ENCODE measurements at regions not wholly inside any gene's neighbourhood (a gene's known extent, or its start where the extent isn't known, plus 50 kb on each side); places are given as distances from the start of the nearest gene placed in this dataset.
A peak's percentile ranks its signal among the peaks of the same experiment; 100 is the strongest.

DNA sequence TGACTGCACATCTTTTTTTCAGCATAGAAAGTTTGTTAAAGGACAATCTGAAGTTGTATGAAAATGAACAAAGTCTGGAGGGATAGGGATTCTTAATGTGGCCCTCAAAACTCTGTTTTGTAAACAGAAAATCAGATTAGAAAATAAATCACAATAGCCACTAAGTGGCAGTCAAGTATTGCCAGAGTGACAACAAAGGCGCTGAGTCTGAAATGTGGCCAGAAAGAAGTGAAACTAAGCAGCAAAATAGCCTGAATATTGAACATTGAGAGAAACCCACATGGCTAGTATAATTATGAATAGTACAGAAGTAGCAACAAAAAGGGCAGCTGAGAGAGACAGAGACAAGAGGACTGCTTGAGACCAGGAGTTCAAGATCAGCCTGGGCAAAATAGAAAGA lies 81.1 kb upstream of the CT45A1 start:
- TF ChIP-seq, protein P1, sequence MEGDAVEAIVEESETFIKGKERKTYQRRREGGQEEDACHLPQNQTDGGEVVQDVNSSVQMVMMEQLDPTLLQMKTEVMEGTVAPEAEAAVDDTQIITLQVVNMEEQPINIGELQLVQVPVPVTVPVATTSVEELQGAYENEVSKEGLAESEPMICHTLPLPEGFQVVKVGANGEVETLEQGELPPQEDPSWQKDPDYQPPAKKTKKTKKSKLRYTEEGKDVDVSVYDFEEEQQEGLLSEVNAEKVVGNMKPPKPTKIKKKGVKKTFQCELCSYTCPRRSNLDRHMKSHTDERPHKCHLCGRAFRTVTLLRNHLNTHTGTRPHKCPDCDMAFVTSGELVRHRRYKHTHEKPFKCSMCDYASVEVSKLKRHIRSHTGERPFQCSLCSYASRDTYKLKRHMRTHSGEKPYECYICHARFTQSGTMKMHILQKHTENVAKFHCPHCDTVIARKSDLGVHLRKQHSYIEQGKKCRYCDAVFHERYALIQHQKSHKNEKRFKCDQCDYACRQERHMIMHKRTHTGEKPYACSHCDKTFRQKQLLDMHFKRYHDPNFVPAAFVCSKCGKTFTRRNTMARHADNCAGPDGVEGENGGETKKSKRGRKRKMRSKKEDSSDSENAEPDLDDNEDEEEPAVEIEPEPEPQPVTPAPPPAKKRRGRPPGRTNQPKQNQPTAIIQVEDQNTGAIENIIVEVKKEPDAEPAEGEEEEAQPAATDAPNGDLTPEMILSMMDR (IDR thresholded peaks at IDR 0.05; ENCODE audit: extremely low read depth, insufficient read depth, missing control alignments): peak; percentile 44
- DNase-seq (ENCODE audit: low spot score): peak; percentile 26
- in situ Hi-C loops (cut with MboI; ENCODE audit: low pct_unique_long_range_greater_than_20kb, low sequenced_read_pairs, unreplicated experiment): no loop called here

DNA sequence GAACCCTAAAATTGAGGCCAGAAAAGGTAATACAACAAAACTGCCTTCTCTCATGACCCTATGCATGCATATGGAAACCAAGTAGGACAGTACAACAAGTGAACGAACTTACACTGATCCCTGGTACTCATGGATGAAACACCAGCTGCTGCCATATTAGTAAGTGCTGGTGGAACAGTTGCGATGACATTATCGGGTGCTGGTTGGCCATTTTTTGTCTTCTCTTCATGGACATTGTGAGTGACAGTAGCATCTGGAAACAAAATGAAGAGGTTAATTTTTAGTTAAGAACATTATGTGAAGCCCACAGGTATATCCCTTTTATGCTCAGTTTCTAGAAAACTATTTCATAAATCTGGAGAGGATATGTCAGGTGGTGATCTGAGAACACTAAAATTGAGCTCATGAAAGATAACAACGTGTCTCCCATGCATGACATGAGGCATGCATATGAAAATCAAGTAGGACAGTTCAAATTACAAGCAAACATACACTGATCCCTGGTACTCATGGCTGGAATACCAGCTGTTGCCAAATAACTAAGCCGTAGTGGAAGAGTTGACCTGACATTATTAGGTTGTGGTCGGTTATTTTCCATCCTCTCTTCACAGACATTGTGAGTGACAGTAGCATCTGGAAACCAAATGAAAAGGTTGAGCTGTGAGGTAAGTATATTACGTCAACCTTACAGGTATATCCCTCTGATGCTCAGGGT lies 74.2 kb upstream of the CT45A1 start:
- in situ Hi-C loops (cut with MboI; ENCODE audit: low pct_unique_long_range_greater_than_20kb, low sequenced_read_pairs, unreplicated experiment): no loop called here
- TF ChIP-seq, protein P1 (IDR thresholded peaks at IDR 0.05; ENCODE audit: extremely low read depth, insufficient read depth, missing control alignments): no peak

DNA sequence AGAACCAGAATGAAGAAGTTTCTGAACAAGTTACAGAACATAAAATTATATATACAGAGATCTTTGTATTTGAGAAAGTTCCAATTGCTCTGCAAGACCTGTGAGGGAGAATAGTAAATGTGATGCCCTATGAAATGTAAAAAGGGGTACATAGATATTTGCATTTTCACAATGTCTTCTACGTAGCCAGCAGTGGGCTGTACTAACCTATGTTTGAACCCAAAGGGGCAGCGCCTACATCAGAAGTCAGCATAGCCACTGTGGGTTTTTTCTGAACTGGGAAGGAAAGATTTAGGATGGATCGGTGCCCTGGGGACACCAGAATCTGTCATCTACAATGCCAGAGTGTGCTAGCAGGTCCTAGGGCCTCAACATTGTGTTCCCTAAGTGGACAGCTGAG lies 69.5 kb upstream of the CT45A1 start:
- DNase-seq (ENCODE audit: low spot score): no peak
- in situ Hi-C loops (cut with MboI; ENCODE audit: low pct_unique_long_range_greater_than_20kb, low sequenced_read_pairs, unreplicated experiment): no loop called here
- TF ChIP-seq, protein P1 (IDR thresholded peaks at IDR 0.05; ENCODE audit: extremely low read depth, insufficient read depth, missing control alignments): no peak

More for the DNA sequence above, 74.2 kb upstream of the CT45A1 start:
- no peak for DNase-seq (ENCODE audit: low spot score)

DNA sequence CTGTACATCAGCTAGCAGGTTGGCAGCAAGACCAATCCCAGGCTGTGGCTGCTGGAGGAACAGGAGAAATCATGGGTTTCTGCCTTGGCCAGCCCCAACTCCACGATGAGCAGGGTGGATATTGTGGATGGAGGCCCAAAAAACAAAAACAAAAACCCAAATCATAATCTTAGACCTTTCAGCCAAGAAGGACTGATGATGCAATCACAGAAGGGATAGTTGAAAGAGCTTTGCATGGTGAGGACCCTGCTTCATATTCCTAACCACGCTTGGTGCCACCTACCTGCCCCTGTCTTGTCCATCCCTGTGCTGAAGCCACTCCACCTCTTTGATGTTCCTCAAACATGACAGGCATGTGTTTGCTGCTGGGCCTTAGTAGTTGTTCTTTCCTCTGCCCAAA lies 68.8 kb upstream of the CT45A1 start:
- DNase-seq (ENCODE audit: low spot score): no peak
- TF ChIP-seq, protein P1 (IDR thresholded peaks at IDR 0.05; ENCODE audit: extremely low read depth, insufficient read depth, missing control alignments): no peak
- in situ Hi-C loops (cut with MboI; ENCODE audit: low pct_unique_long_range_greater_than_20kb, low sequenced_read_pairs, unreplicated experiment): no loop called here

DNA sequence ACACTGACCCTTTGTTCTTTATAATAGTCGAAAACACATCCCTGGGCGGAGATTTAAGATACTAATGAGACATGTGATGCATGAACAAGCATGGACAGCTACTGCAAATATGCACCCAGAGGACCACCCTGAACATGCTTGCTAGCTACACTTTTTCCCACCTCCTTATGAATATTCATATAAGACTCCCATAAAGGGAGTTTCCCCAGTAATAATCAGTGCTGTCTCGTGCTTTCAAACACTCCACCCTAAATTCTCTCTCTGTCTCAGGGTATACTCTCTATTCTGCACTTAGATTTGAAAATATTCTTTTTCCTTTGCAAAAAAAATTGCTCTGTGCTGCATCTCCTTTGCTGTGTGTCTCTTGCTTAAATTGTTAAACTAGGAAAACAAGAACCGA lies 64.4 kb upstream of the CT45A1 start:
- TF ChIP-seq, protein P1 (IDR thresholded peaks at IDR 0.05; ENCODE audit: extremely low read depth, insufficient read depth, missing control alignments): no peak
- DNase-seq (ENCODE audit: low spot score): no peak
- in situ Hi-C loops (cut with MboI; ENCODE audit: low pct_unique_long_range_greater_than_20kb, low sequenced_read_pairs, unreplicated experiment): no loop called here

DNA sequence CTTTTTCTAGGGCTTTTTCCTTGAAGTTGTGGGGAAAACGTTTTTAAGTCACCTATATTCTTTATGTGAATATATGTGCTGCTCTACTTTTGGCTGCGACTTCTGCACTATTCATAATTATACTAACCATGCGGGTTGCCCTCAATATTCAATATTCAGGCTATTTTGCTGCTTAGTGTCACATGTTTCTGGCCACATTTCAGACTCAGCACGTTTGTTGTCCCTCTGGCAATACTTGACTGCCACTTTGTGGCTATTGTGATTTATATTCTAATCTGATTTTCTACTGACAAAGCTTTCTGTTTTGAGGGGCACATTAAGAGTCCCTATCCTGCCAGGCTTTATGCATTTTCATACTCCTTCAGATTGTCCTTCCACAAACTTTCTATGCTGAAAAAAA lies 63.9 kb upstream of the CT45A1 start:
- in situ Hi-C loops (cut with MboI; ENCODE audit: low pct_unique_long_range_greater_than_20kb, low sequenced_read_pairs, unreplicated experiment): no loop called here
- no peak for DNase-seq (ENCODE audit: low spot score)
- TF ChIP-seq, protein P1 (IDR thresholded peaks at IDR 0.05; ENCODE audit: extremely low read depth, insufficient read depth, missing control alignments): no peak

All from GM13977 (cell line).